Omental fat pad (tissue), 3 donors: ENCODE measurements at regions not wholly inside any gene's neighbourhood (a gene's known extent, or its start where the extent isn't known, plus 50 kb on each side); places are given as distances from the start of the nearest gene placed in this dataset.
"Not testable (repeated sequence)": the region's sequence is repeated elsewhere in the genome, so short reads cannot be mapped to it uniquely, and the experiment has no call there.

ENCODE experiments used
- ATAC-seq: fragments of 150-250 bp; one replicate; pipeline ENCODE4 v1.9.1; 2016; ENCODE audit warnings: mild to moderate bottlenecking, moderate library complexity; ENCODE audit not compliant: low FRiP score
- DNase-seq: peaks from one replicate; pipeline ENCODE4 v3.0.0-alpha.2; 2019; ENCODE audit warnings: low spot score
- TF ChIP-seq, protein P1 (sequence below), 3 donors: fragments of 450-650 bp; IDR thresholded peaks; one replicate each; pipeline ENCODE4 v1.5.1; 2016 to 2017; ENCODE audit warnings: antibody characterized with exemption in 3 of 3, mild to moderate bottlenecking in 3 of 3, moderate library complexity in 2 of 3

DNA sequence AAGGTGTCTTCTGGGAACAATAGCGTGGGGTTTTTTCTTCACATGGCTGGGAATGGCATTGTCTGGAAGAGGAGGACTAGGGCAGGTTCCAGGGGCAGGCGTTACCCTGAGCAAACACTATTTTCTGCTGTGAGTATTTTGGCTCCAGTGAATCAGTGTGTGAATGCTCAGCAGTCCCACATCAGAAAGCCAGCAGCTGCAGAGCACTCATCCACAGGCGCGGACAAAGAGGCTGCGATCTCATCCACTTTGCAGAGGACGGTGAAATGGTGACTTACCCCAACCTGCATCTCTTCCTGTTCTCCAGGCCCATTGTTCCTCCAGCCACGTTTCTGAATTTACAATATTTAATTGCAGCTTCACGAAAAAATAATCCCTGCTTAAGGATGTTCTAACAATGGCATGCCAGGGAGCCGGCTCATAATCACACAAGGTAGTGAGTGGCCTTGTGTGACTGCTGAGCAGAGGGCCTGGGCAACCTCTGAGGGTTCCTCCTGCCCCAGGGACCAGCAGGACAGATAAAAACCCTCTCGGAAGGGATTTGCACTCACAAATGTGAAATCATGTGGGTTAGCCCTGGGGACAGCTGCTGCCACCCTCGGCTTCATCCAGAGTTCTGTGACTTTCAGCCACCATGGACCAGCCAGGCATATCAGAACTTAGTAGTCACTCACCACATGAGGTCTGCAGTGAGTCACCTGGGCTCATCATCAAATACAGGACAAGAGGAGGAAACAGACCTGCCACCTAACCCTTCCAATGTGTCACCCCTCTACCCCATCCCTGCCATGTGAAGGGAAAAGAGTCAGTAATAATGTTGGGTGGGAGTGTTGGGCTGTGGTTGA is 65.0 kb upstream of the EN2 start:
- no peak for ATAC-seq
- TF ChIP-seq, protein P1, sequence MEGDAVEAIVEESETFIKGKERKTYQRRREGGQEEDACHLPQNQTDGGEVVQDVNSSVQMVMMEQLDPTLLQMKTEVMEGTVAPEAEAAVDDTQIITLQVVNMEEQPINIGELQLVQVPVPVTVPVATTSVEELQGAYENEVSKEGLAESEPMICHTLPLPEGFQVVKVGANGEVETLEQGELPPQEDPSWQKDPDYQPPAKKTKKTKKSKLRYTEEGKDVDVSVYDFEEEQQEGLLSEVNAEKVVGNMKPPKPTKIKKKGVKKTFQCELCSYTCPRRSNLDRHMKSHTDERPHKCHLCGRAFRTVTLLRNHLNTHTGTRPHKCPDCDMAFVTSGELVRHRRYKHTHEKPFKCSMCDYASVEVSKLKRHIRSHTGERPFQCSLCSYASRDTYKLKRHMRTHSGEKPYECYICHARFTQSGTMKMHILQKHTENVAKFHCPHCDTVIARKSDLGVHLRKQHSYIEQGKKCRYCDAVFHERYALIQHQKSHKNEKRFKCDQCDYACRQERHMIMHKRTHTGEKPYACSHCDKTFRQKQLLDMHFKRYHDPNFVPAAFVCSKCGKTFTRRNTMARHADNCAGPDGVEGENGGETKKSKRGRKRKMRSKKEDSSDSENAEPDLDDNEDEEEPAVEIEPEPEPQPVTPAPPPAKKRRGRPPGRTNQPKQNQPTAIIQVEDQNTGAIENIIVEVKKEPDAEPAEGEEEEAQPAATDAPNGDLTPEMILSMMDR (IDR thresholded peaks at IDR 0.05) = no peak
- no peak for DNase-seq

DNA sequence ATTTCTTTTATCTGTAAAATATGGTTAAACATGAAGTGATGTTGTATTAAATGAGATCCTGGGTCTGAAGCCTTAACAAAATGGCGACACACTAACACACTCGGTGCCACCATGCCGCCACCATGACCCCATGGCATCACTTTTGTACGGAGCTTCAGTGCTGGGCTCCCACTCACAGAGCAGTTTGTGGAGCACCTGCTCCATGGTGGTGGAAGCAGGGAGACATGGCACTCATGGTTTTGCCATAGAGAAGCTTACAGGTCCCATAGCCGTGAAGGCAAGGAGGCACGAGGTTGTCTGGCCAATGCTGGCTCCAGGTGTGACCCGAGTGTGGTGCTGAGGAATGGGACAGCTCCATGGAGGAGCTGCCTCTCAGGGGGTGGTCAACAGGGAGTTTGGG is 63.5 kb upstream of the EN2 start:
- ATAC-seq (no peak), DNase-seq (no peak)
- TF ChIP-seq, protein P1 (IDR thresholded peaks at IDR 0.05) = no peak

DNA sequence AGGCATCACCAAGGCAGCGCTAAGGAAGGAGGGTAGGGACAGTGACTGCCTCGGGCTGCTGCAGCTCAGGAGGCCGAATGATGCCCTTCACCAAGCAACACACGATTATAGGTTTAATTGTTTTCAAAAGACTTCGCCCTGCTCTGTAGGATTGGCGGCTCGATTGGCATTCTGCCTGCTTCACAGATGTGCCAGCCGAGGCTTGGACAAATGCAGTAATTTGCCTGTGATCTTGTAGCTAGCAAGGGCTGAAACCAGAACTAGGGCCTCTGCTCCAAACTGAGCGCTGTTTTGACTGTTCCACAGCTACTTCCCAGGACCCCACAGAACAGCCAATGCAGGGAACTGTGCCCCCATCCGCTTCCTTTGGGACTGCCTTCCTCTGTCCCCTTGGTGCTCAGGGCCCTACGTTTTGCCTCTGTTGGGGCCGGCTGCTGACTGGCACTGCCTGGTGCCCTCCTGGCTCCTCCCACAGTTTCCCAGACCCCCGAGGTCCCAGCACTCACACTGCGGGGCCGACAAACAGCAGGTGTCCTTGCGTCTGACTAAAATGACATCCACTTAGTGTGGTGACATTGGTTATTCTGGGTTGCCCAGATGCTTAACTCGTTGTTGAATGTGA is 62.6 kb upstream of the EN2 start:
- ATAC-seq (no peak), DNase-seq (no peak)
- TF ChIP-seq, protein P1 (IDR thresholded peaks at IDR 0.05) = no peak

DNA sequence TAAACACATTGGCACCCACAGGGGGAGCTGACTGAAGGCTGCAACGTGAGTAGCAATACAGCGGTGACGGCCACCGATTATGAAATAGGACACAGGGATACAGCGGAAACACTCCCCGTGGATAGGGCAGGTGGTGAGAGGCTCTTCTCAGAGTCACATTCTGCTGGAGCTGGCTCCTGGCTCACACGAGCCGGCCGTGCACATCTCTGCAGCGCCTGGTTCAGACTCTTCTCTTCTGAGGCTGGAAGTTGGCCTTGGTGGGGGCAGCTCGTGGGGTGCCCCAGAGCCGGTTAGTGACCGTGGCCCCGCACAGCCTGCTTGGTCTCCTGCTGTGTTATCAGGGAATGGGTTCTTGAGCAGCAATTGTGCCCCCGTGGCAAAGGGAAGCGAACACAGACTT is 61.3 kb upstream of the EN2 start:
- no peak for DNase-seq
- TF ChIP-seq, protein P1 (IDR thresholded peaks at IDR 0.05) = no peak

DNA sequence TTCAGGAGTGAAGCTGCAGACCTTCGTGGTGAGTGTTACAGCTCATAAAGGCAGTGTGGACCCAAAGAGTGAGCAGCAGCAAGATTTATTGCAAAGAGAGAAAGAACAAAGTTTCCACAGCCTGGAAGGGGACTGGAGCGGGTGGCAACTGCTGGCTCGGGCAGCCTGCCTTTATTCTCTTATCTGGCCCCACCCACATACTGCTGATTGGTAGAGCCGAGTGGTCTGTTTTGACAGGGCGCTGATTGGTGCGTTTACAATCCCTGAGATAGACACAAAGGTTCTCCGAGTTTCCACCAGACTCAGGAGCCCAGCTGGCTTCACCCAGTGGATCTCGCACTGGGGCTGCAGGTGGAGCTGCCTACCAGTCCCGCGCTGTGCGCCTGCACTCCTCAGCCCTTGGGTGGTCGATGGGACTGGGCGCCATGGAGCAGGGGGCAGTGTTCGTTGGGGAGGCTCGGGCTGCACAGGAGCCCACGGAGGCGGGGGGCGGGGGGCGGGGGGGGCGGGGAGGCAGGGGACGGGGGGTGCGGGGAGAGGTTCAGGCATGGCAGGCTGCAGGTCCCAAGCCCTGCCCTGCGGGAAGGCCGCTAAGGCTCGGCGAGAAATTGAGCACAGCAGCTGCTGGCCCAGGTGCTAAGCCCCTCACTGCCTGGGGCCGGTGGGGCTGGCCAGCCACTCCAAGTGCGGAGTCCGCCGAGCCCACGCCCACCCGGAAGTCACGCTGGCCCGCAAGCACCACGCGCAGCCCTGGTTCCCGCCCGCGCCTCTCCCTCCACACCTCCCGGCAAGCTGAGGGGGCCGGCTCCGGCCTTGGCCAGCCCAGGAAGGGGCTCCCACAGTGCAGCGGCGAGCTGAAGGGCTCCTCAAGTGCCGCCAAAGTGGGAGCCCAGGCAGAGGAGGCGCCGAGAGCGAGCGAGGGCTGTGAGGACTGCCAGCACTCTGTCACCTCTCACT is 59.9 kb upstream of the EN2 start:
- ATAC-seq = not testable (repeated sequence)

More for the DNA sequence above, 61.3 kb upstream of the EN2 start:
- no peak for ATAC-seq

DNA sequence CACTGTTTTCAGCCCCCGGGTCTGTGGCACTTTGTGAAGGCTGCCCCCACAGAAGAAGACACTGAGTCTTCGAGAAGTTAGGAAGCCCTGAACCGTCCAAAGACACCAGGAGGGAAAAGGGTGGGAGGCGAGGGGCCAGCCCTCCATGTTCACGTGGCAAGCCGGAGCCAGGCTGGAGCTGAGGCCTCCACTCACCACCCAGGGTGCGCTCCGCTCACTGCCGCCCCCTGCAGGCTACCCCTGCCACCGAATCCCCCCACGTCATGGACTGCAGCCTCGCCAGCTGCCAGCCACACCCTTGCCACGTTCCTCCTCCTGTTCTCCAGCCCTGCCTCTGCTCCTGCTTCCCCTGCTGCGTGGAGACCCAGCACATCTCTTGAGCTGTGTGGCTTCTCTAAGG is 59.0 kb upstream of the EN2 start:
- TF ChIP-seq, protein P1 (IDR thresholded peaks at IDR 0.05) = no peak
- no peak for DNase-seq

More for the DNA sequence above, 59.9 kb upstream of the EN2 start:
- not testable (repeated sequence) for DNase-seq

DNA sequence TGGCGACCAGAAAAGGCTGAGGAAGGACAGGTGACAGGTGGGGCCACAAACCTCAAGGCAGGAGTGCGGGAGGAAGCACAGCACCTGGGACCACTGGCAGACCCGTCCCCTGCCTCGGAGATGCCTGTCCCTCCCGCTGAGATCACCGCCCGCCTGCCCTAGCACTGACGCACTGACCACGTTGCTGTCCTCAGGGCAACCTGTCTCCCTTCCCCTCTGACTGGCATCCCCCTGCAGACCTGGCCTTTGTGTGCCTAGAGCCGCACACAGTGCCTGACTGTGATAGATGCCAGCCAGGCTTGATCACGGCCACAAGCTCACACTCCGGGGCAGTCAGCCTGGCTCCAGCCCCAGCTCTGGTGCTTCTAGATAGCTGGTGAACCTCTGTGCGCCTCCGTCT is 58.4 kb upstream of the EN2 start:
- DNase-seq (no peak), ATAC-seq (no peak)
- TF ChIP-seq, protein P1 (IDR thresholded peaks at IDR 0.05) = no peak

More for the DNA sequence above, 59.0 kb upstream of the EN2 start:
- ATAC-seq = no peak
